Neural progenitor cell (in vitro differentiated cells): ENCODE measurements at regions not wholly inside any gene's neighbourhood (a gene's known extent, or its start where the extent isn't known, plus 50 kb on each side); places are given as distances from the start of the nearest gene placed in this dataset.

Experiments used
- DNase-seq: peaks from one replicate; pipeline ENCODE4 v3.0.0-alpha.2; 2016; ENCODE audit warnings: low spot score
- H2AFZ ChIP-seq: fragments of 200-600 bp; sonication (generic); replicated peaks from 2 replicates; pipeline ENCODE4 v1.6.1; 2016; ENCODE audit warnings: antibody characterized with exemption
- H3F3A ChIP-seq: fragments of 200-600 bp; sonication (generic); 2 replicates; pipeline ENCODE4 v1.6.1; 2016; ENCODE audit warnings: antibody characterized with exemption, low read depth
- H3K27ac ChIP-seq: fragments of 200-600 bp; sonication (generic); 2 replicates; pipeline ENCODE4 v1.5.1; 2016; ENCODE audit warnings: mild to moderate bottlenecking
- H3K27me3 ChIP-seq: fragments of 200-600 bp; sonication (generic); 2 replicates; pipeline ENCODE4 v1.6.1; 2016; ENCODE audit warnings: mild to moderate bottlenecking, moderate library complexity
- H3K36me3 ChIP-seq: fragments of 200-600 bp; sonication (generic); 2 replicates; pipeline ENCODE4 v1.5.1; 2016
- H3K4me1 ChIP-seq: fragments of 200-600 bp; sonication (generic); 2 replicates; pipeline ENCODE4 v1.6.1; 2016; ENCODE audit warnings: mixed run types
- H3K4me2 ChIP-seq: fragments of 200-600 bp; sonication (generic); 2 replicates; pipeline ENCODE4 v1.6.1; 2016
- H3K4me3 ChIP-seq: fragments of 200-600 bp; sonication (generic); 2 replicates; pipeline ENCODE4 v1.5.1; 2016
- H3K79me2 ChIP-seq: fragments of 200-600 bp; sonication (generic); 2 replicates; pipeline ENCODE4 v1.6.1; 2016; ENCODE audit warnings: low read depth
- H3K9ac ChIP-seq: fragments of 200-600 bp; sonication (generic); 2 replicates; pipeline ENCODE4 v1.6.1; 2016
- H3K9me3 ChIP-seq: fragments of 200-600 bp; sonication (generic); 2 replicates; pipeline ENCODE4 v1.5.1; 2016; ENCODE audit warnings: low read depth
- H4K20me1 ChIP-seq: fragments of 200-600 bp; sonication (generic); 2 replicates; pipeline ENCODE4 v1.6.1; 2016; ENCODE audit warnings: low read depth
- H3K27ac Mint-ChIP-seq: 3 replicates; pipeline ENCODE4 v1.8.0; 2021; ENCODE audit warnings: mixed read lengths
- H3K27me3 Mint-ChIP-seq: 2 replicates; pipeline ENCODE4 v1.8.0; 2022; ENCODE audit warnings: low read depth, mild to moderate bottlenecking, inconsistent platforms, moderate library complexity, mixed read lengths; ENCODE audit not compliant: insufficient read depth
- H3K36me3 Mint-ChIP-seq: 3 replicates; pipeline ENCODE4 v1.8.0; 2021; ENCODE audit warnings: mixed read lengths
- H3K4me1 Mint-ChIP-seq: 3 replicates; pipeline ENCODE4 v1.8.0; 2021; ENCODE audit warnings: mixed read lengths
- H3K4me3 Mint-ChIP-seq: 3 replicates; pipeline ENCODE4 v1.8.0; 2021; ENCODE audit warnings: mild to moderate bottlenecking, moderate library complexity, mixed read lengths
- H3K9me3 Mint-ChIP-seq: 3 replicates; pipeline ENCODE4 v1.8.0; 2020; ENCODE audit warnings: mixed read lengths
- CTCF ChIP-seq: fragments of 200-600 bp; sonication (generic); IDR thresholded peaks from 2 replicates; pipeline ENCODE4 v1.5.1; 2017; ENCODE audit warnings: antibody characterized with exemption, mild to moderate bottlenecking
- EZH2 ChIP-seq: fragments of 200-600 bp; sonication (generic); IDR thresholded peaks from 2 replicates; pipeline ENCODE4 v1.6.1; 2017; ENCODE audit warnings: antibody characterized with exemption, mild to moderate bottlenecking, moderate library complexity
- EZH2phosphoT487 ChIP-seq: fragments of 200-600 bp; sonication (generic); IDR thresholded peaks from 2 replicates; pipeline ENCODE4 v1.6.1; 2017; ENCODE audit warnings: antibody characterized with exemption

- H3K27me3 ChIP-seq = no peaks in the 10 kb centered on the region
- no peaks in the 10 kb centered on the region for H3K36me3 ChIP-seq
- no peaks in the 10 kb centered on the region for H3K4me1 Mint-ChIP-seq
- no peaks in the 10 kb centered on the region for H3K4me1 ChIP-seq
- H3K79me2 ChIP-seq = no peaks in the 10 kb centered on the region
- H3K4me3 ChIP-seq = no peak overlapping the region
- no peak overlapping the region for H3K27ac Mint-ChIP-seq
- no peak for DNase-seq
- no peak for TF ChIP-seq EZH2
- TF ChIP-seq CTCF = no peak
- TF ChIP-seq EZH2phosphoT487 = no peak
- H3K4me2 ChIP-seq = no peak overlapping the region
- H3K9ac ChIP-seq = no peak overlapping the region
- no peaks in the 10 kb centered on the region for H3K36me3 Mint-ChIP-seq
- no peaks in the 10 kb centered on the region for H4K20me1 ChIP-seq
- no peak overlapping the region for H3K4me3 Mint-ChIP-seq
- no peaks in the 10 kb centered on the region for H3K27me3 Mint-ChIP-seq
- H3K27ac ChIP-seq = no peak overlapping the region
- no peak overlapping the region for H2AFZ ChIP-seq
- H3K9me3 ChIP-seq = no peaks in the 10 kb centered on the region
- H3F3A ChIP-seq = no peaks in the 10 kb centered on the region
- no peaks in the 10 kb centered on the region for H3K9me3 Mint-ChIP-seq
Measured at GRCh38 chr13:103451656-103452055, 385.4 kb upstream of the SLC10A2 start.

- H3K4me2 ChIP-seq = no peak overlapping the region
- TF ChIP-seq EZH2phosphoT487 (no peak), CTCF (no peak), EZH2 (no peak)
- no peaks in the 10 kb centered on the region for H3K27me3 Mint-ChIP-seq
- H3K27me3 ChIP-seq = no peaks in the 10 kb centered on the region
- H3K4me3 ChIP-seq = no peak overlapping the region
- H2AFZ ChIP-seq = no peak overlapping the region
- no peaks in the 10 kb centered on the region for H3K36me3 Mint-ChIP-seq
- H3K4me3 Mint-ChIP-seq = no peak overlapping the region
- H3K9ac ChIP-seq = no peak overlapping the region
- H3K9me3 Mint-ChIP-seq = no peaks in the 10 kb centered on the region
- H3F3A ChIP-seq = no peaks in the 10 kb centered on the region
- H3K79me2 ChIP-seq = no peaks in the 10 kb centered on the region
- H3K27ac ChIP-seq = no peak overlapping the region
- no peak for DNase-seq
- H3K4me1 ChIP-seq = no peaks in the 10 kb centered on the region
- H3K9me3 ChIP-seq = no peaks in the 10 kb centered on the region
- no peak overlapping the region for H3K27ac Mint-ChIP-seq
- H3K36me3 ChIP-seq = no peaks in the 10 kb centered on the region
- H4K20me1 ChIP-seq = no peaks in the 10 kb centered on the region
- H3K4me1 Mint-ChIP-seq = no peaks in the 10 kb centered on the region
Measured at GRCh38 chr13:103443604-103444003, 377.4 kb upstream of the SLC10A2 start.

GRCh38 chr13:103437651-103438050, 371.4 kb upstream of the SLC10A2 start:
- Mint-ChIP-seq H3K36me3 (no peaks in the 10 kb centered on the region), H3K4me1 (peaks cover 5% of the 10 kb centered on the region), H3K9me3 (no peaks in the 10 kb centered on the region), H3K27ac (no peak overlapping the region), H3K27me3 (no peaks in the 10 kb centered on the region), H3K4me3 (no peak overlapping the region)
- Histone ChIP-seq H3K27ac (no peak overlapping the region), H3K4me2 (no peak overlapping the region), H3K79me2 (no peaks in the 10 kb centered on the region), H3K36me3 (no peaks in the 10 kb centered on the region), H3F3A (no peaks in the 10 kb centered on the region), H2AFZ (no peak overlapping the region), H4K20me1 (no peaks in the 10 kb centered on the region), H3K27me3 (no peaks in the 10 kb centered on the region), H3K9ac (no peak overlapping the region), H3K4me1 (peaks cover 6% of the 10 kb centered on the region), H3K9me3 (no peaks in the 10 kb centered on the region), H3K4me3 (no peak overlapping the region)
- no peak for TF ChIP-seq EZH2
- no peak for TF ChIP-seq CTCF
- no peak for TF ChIP-seq EZH2phosphoT487
- no peak for DNase-seq
